Loucy (cell line): ENCODE measurements at regions not wholly inside any gene's neighbourhood (a gene's known extent, or its start where the extent isn't known, plus 50 kb on each side); places are given as distances from the start of the nearest gene placed in this dataset.

Source experiments
- H2AFZ ChIP-seq: fragments of 200-600 bp; sonication (generic); 2 replicates; pipeline ENCODE4 v1.6.0; 2016; ENCODE audit warnings: antibody characterized with exemption, mild to moderate bottlenecking, low read length, moderate library complexity
- H3F3A ChIP-seq: fragments of 200-600 bp; 2 replicates; pipeline ENCODE4 v1.6.0; 2016; ENCODE audit warnings: antibody characterized with exemption, low read depth, mild to moderate bottlenecking
- H3K27me3 ChIP-seq: fragments of 200-600 bp; sonication (generic); 2 replicates; pipeline ENCODE4 v1.6.1; 2014; ENCODE audit warnings: low read length, mild to moderate bottlenecking; ENCODE audit not compliant: insufficient read depth, poor library complexity, severe bottlenecking
- H3K36me3 ChIP-seq: fragments of 200-600 bp; sonication (generic); 2 replicates; pipeline ENCODE4 v1.6.1; 2016; ENCODE audit warnings: low read length; ENCODE audit not compliant: insufficient read depth
- H3K4me1 ChIP-seq: fragments of 200-600 bp; sonication (generic); 2 replicates; pipeline ENCODE4 v1.5.1; 2014; ENCODE audit warnings: low read length, mild to moderate bottlenecking; ENCODE audit not compliant: insufficient read depth, poor library complexity, severe bottlenecking
- H3K4me2 ChIP-seq: fragments of 200-600 bp; sonication (generic); 2 replicates; pipeline ENCODE4 v1.6.0; 2014; ENCODE audit warnings: antibody characterized with exemption, low read length, low read depth, mild to moderate bottlenecking; ENCODE audit not compliant: poor library complexity, severe bottlenecking
- H3K4me3 ChIP-seq: fragments of 200-600 bp; sonication (generic); 2 replicates; pipeline ENCODE4 v1.5.1; 2014; ENCODE audit warnings: low read length, mild to moderate bottlenecking, mixed read lengths; ENCODE audit not compliant: poor library complexity, severe bottlenecking
- H3K79me2 ChIP-seq: fragments of 200-600 bp; sonication (generic); 2 replicates; pipeline ENCODE4 v1.6.1; 2014; ENCODE audit warnings: low read length; ENCODE audit not compliant: insufficient read depth
- H3K9ac ChIP-seq: fragments of 200-600 bp; sonication (generic); 2 replicates; pipeline ENCODE4 v1.6.0; 2014; ENCODE audit warnings: mild to moderate bottlenecking, low read depth, low read length, moderate library complexity; ENCODE audit not compliant: poor library complexity, severe bottlenecking
- H3K9me2 ChIP-seq: fragments of 200-600 bp; sonication (generic); replicated peaks from 2 replicates; pipeline ENCODE4 v1.6.1; 2016; ENCODE audit warnings: low read depth, low read length, mixed read lengths
- H3K9me3 ChIP-seq: fragments of 200-600 bp; sonication (generic); 2 replicates; pipeline ENCODE4 v1.6.1; 2014; ENCODE audit warnings: mild to moderate bottlenecking, antibody characterized with exemption, low read length, low read depth; ENCODE audit not compliant: insufficient read depth
- H4K20me1 ChIP-seq: fragments of 200-600 bp; sonication (generic); 2 replicates; pipeline ENCODE4 v1.6.0; 2014; ENCODE audit warnings: antibody characterized with exemption, low read length, mild to moderate bottlenecking; ENCODE audit not compliant: insufficient read depth, poor library complexity, severe bottlenecking
- CTCF ChIP-seq: fragments of 200-600 bp; sonication (generic); conservative IDR thresholded peaks from 2 replicates; pipeline ENCODE4 v1.5.1; 2014; ENCODE audit warnings: mild to moderate bottlenecking, antibody characterized with exemption, low read length
- EZH2phosphoT487 ChIP-seq: fragments of 200-600 bp; IDR thresholded peaks from 2 replicates; pipeline ENCODE4 v1.6.1; 2018; ENCODE audit warnings: antibody characterized with exemption, mild to moderate bottlenecking, moderate library complexity, borderline replicate concordance

- no peaks in the 10 kb centered on the region for H3K79me2 ChIP-seq
- H4K20me1 ChIP-seq, result no peaks in the 10 kb centered on the region
- no peaks in the 10 kb centered on the region for H3K27me3 ChIP-seq
- H3K9me3 ChIP-seq, result no peaks in the 10 kb centered on the region
- no peak overlapping the region for H3K9ac ChIP-seq
- H3K36me3 ChIP-seq, result no peaks in the 10 kb centered on the region
- no peaks in the 10 kb centered on the region for H3F3A ChIP-seq
- H3K4me2 ChIP-seq, result no peak overlapping the region
- TF ChIP-seq CTCF, result no peak
- H3K4me3 ChIP-seq, result no peak overlapping the region
- no peak overlapping the region for H2AFZ ChIP-seq
- H3K9me2 ChIP-seq, result no peaks in the 10 kb centered on the region
- no peaks in the 10 kb centered on the region for H3K4me1 ChIP-seq
These were observed 95.2 kb upstream of the FOXG1 start for GRCh38 chr14:28671425-28671824.

- H3K9me3 ChIP-seq, result no peaks in the 10 kb centered on the region
- TF ChIP-seq CTCF (no peak), EZH2phosphoT487 (no peak)
- no peaks in the 10 kb centered on the region for H3K79me2 ChIP-seq
- H3F3A ChIP-seq, result no peaks in the 10 kb centered on the region
- no peak overlapping the region for H3K9ac ChIP-seq
- no peaks in the 10 kb centered on the region for H3K4me1 ChIP-seq
- no peak overlapping the region for H3K4me3 ChIP-seq
- no peaks in the 10 kb centered on the region for H3K9me2 ChIP-seq
- H3K4me2 ChIP-seq, result no peak overlapping the region
- H2AFZ ChIP-seq, result no peak overlapping the region
- H3K27me3 ChIP-seq, result no peaks in the 10 kb centered on the region
- H3K36me3 ChIP-seq, result no peaks in the 10 kb centered on the region
- H4K20me1 ChIP-seq, result no peaks in the 10 kb centered on the region
These were observed 93.5 kb upstream of the FOXG1 start for GRCh38 chr14:28673056-28673455.

GRCh38 chr14:28676479-28676878, 90.1 kb upstream of the FOXG1 start:
- Histone ChIP-seq H3K4me3 (no peak overlapping the region), H3K36me3 (no peaks in the 10 kb centered on the region), H3F3A (no peaks in the 10 kb centered on the region), H3K27me3 (no peaks in the 10 kb centered on the region), H3K79me2 (no peaks in the 10 kb centered on the region), H4K20me1 (no peaks in the 10 kb centered on the region), H2AFZ (no peak overlapping the region), H3K4me1 (no peaks in the 10 kb centered on the region), H3K9me3 (no peaks in the 10 kb centered on the region), H3K4me2 (no peak overlapping the region), H3K9me2 (no peaks in the 10 kb centered on the region), H3K9ac (no peak overlapping the region)
- TF ChIP-seq CTCF (no peak), EZH2phosphoT487 (no peak)
